ENCODE measurements at regions not wholly inside any gene's neighbourhood (a gene's known extent, or its start where the extent isn't known, plus 50 kb on each side); places are given as distances from the start of the nearest gene placed in this dataset.

DNA sequence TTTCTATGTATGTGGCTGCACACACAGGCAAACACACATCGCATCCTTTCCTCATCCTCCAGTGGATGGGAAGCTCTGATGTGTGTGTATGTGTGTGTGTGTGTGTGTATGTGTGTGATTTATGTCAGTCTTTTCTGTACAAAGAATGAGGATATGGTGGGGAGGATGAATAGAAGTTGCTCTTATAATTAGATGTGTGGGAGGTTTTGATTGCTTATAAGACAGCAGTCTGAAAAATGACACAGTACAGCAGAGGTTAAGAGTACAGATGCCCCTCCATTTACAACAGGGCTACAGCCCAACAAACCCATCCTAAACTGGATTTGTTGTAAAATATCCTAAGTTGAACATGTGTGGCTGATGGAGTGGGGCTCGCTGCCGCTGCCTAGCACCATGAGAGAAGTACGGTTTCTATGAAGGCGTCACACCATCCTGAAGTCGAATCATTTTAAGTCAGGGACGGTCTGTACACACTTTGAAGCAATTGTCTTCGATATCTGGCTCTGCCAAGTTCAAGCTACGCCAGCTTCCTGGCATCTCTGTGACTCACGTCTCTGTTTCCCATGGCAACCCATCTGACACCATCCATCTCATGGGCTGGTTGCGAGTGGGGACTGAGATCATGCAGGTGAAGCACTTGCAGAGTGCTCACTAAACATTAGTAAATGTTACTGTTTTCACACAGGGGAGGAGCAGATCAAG, 252.6 kb downstream of the MYLK4 start:
- Mint-ChIP-seq H3K27me3 (ENCODE audit: insufficient read depth) (peaks cover 12% of the 10 kb centered on the region), H3K4me1 (ENCODE audit: low read depth) (no peaks in the 10 kb centered on the region; the same call in 1 of the 2 replicates), H3K9me3 (peaks cover 5% of the 10 kb centered on the region; the same call in 1 of the 2 replicates), H3K27ac (no peak overlapping the region), H3K36me3 (ENCODE audit: low read depth) (no peaks in the 10 kb centered on the region; the same call in 1 of the 2 replicates), H3K4me3 (no peak overlapping the region)
- DNase-seq: no peak
- TF ChIP-seq, protein P1, sequence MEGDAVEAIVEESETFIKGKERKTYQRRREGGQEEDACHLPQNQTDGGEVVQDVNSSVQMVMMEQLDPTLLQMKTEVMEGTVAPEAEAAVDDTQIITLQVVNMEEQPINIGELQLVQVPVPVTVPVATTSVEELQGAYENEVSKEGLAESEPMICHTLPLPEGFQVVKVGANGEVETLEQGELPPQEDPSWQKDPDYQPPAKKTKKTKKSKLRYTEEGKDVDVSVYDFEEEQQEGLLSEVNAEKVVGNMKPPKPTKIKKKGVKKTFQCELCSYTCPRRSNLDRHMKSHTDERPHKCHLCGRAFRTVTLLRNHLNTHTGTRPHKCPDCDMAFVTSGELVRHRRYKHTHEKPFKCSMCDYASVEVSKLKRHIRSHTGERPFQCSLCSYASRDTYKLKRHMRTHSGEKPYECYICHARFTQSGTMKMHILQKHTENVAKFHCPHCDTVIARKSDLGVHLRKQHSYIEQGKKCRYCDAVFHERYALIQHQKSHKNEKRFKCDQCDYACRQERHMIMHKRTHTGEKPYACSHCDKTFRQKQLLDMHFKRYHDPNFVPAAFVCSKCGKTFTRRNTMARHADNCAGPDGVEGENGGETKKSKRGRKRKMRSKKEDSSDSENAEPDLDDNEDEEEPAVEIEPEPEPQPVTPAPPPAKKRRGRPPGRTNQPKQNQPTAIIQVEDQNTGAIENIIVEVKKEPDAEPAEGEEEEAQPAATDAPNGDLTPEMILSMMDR (IDR thresholded peaks at IDR 0.05): no peak

DNA sequence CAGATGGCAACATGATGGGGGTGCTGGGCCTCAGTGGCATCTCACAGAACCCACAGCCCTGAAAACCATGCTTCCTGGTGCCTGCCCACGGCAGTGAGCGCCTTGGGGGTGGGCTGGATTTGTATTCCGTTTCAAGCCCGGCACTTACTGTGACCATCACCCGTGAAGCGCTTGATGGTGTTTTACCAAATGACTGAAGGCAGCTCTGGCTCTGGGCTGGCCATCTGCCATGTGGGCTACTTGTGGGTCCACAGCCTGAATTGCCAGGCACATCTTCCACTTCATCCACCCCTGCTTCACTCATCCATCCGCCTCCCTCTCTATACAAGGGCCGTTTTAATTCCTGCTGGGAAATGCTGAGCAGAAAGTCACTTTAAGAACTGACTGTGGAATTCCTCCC, 250.9 kb upstream of the GMDS start:
- H3K4me3 Mint-ChIP-seq: no peak overlapping the region
- DNase-seq: no peak
- H3K27ac Mint-ChIP-seq: no peak overlapping the region
- peaks cover 5% of the 10 kb centered on the region; the same call in 1 of the 2 replicates for H3K9me3 Mint-ChIP-seq
- H3K36me3 Mint-ChIP-seq (ENCODE audit: low read depth): no peaks in the 10 kb centered on the region; the same call in 1 of the 2 replicates
- H3K27me3 Mint-ChIP-seq (ENCODE audit: insufficient read depth): peaks cover 11% of the 10 kb centered on the region
- no peaks in the 10 kb centered on the region for H3K4me1 Mint-ChIP-seq (ENCODE audit: low read depth)
- TF ChIP-seq, protein P1 (IDR thresholded peaks at IDR 0.05): no peak

DNA sequence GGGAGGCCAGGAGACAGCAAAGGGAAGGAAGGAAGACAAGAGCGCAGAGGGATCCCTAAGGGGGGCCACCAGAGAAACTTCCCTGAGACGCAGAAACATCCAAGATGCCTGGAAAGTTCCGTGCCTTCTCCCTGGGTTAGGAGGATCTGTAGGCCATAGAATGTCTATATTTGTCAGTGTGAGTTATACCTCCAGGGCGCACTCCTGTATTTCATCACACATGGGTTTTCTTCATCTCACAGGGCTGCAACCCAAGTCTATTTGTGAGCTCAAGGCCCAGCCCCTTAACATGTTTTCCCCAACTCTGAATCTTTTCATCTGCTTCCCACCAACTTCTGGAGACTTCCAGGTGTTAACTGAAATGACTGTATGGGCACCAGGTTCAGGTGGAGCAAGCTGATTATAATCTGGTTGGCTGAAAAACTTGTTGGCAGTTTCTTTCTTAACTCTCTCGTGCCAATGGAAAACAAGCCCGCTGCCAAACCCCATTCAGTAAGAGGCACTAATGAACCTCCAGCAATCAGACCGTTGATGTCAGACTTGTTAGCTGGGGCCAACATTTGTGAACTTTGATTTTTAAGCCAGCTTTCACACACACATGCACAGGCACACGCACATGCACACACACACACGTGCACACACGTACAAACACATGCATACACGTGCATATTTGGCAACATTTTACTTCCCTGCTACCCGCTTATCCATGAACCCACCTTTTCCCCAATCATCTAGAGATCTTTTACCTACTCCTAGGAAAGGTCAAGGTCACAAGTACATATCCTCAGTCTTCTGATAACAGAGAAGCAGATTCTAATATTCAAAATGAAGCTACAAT, 247.5 kb upstream of the GMDS start:
- H3K27ac Mint-ChIP-seq: no peak overlapping the region
- DNase-seq: no peak
- TF ChIP-seq, protein P1 (IDR thresholded peaks at IDR 0.05): no peak
- peaks cover 5% of the 10 kb centered on the region; the same call in 1 of the 2 replicates for H3K9me3 Mint-ChIP-seq
- no peaks in the 10 kb centered on the region for H3K4me1 Mint-ChIP-seq (ENCODE audit: low read depth)
- H3K27me3 Mint-ChIP-seq (ENCODE audit: insufficient read depth): peaks cover 12% of the 10 kb centered on the region
- no peaks in the 10 kb centered on the region; the same call in 1 of the 2 replicates for H3K36me3 Mint-ChIP-seq (ENCODE audit: low read depth)
- H3K4me3 Mint-ChIP-seq: no peak overlapping the region

DNA sequence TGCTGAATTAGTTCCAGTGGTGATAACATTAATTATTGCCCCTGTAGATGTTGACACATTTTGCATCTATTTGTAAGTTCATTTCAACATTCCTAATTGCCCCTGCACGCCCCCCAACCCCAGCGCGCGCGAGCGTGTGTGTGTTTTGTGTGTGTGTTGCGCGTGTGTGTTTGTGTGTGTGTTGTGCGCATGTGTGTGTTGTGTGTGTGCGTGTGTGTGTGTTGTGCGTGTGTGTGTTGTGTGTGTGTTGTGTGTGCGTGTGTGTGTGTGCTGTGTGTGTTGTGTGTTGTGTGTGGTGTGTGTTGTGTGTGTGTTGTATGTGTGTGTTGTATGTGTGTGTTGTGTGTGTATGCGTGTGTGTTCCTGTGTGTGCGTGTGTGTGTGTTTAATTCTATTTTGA, 245.7 kb upstream of the GMDS start:
- no peak overlapping the region for H3K27ac Mint-ChIP-seq
- H3K9me3 Mint-ChIP-seq: peaks cover 8% of the 10 kb centered on the region; the same call in 1 of the 2 replicates
- H3K36me3 Mint-ChIP-seq (ENCODE audit: low read depth): no peaks in the 10 kb centered on the region
- DNase-seq: no peak
- H3K4me3 Mint-ChIP-seq: no peak overlapping the region
- TF ChIP-seq, protein P1 (IDR thresholded peaks at IDR 0.05): no peak
- H3K27me3 Mint-ChIP-seq (ENCODE audit: insufficient read depth): peaks cover 8% of the 10 kb centered on the region; the same call in 1 of the 2 replicates
- H3K4me1 Mint-ChIP-seq (ENCODE audit: low read depth): no peaks in the 10 kb centered on the region

DNA sequence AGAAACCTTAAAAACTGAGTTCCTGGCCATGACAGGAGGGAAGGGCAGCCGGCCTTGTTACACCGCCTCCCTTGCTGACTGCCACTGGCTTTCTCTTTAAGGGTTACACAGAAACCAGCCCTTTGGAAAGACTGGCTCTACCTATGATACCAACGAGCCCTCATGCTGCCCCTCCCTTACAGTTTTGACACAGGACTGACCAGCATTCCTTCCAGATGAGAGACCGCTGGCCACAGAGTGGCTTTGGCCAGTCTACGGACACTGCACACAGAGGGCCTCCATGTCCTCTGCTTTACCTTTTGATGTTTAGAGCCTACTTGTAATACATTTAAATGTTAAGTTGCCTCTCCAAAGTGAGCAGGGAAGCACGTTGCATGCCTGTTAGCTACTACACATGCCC, 243.2 kb upstream of the GMDS start:
- H3K9me3 Mint-ChIP-seq: peaks cover 27% of the 10 kb centered on the region
- no peak overlapping the region for H3K4me3 Mint-ChIP-seq
- no peak for DNase-seq
- H3K36me3 Mint-ChIP-seq (ENCODE audit: low read depth): no peaks in the 10 kb centered on the region
- TF ChIP-seq, protein P1 (IDR thresholded peaks at IDR 0.05): no peak
- H3K4me1 Mint-ChIP-seq (ENCODE audit: low read depth): no peaks in the 10 kb centered on the region
- H3K27ac Mint-ChIP-seq: no peak overlapping the region
- peaks cover 11% of the 10 kb centered on the region for H3K27me3 Mint-ChIP-seq (ENCODE audit: insufficient read depth)

Measured in HFFc6 (cell line).